MCF 10A (cell line): ENCODE measurements at regions not wholly inside any gene's neighbourhood (a gene's known extent, or its start where the extent isn't known, plus 50 kb on each side); places are given as distances from the start of the nearest gene placed in this dataset.

Experiments used
- BruUV-seq: library from RNA; stranded (reverse); fragments of 400-500 nt; replicated peaks from 2 replicates; lab custom pipeline; 2021; lab: Mats Ljungman, UMichigan
- CTCF ChIA-PET: fragments of 300-600 bp; sonication (Branson Sonifier 250); formaldehyde crosslinking; extraction: SDS; loops from one replicate; lab custom pipeline; 2021; ENCODE audit warnings: antibody characterized with exemption, inconsistent platforms; lab: Yijun Ruan, JAX
- POLR2A ChIA-PET: fragments of 300-600, 350-650 bp; sonication (Branson Sonifier 250); formaldehyde crosslinking; extraction: SDS; loops from one replicate; lab custom pipeline; 2020; ENCODE audit warnings: antibody characterized with exemption, inconsistent platforms; lab: Yijun Ruan, JAX
- DNase-seq: peaks from one replicate; pipeline ENCODE4 v3.0.0-alpha.2; 2018; ENCODE audit not compliant: unreplicated experiment
- H3K27ac Mint-ChIP-seq: one replicate; pipeline ENCODE4 v1.8.0; 2022; ENCODE audit warnings: mild to moderate bottlenecking, low read depth, mixed read lengths; ENCODE audit not compliant: unreplicated experiment
- H3K27me3 Mint-ChIP-seq: one replicate; pipeline ENCODE4 v1.8.0; 2022; ENCODE audit warnings: mixed read lengths; ENCODE audit not compliant: insufficient read depth, unreplicated experiment
- H3K36me3 Mint-ChIP-seq: one replicate; pipeline ENCODE4 v1.8.0; 2022; ENCODE audit warnings: mild to moderate bottlenecking, moderate library complexity, mixed read lengths; ENCODE audit not compliant: insufficient read depth, unreplicated experiment
- H3K4me1 Mint-ChIP-seq: one replicate; pipeline ENCODE4 v1.8.0; 2022; ENCODE audit warnings: mixed read lengths; ENCODE audit not compliant: insufficient read depth, unreplicated experiment
- H3K4me3 Mint-ChIP-seq: one replicate; pipeline ENCODE4 v1.8.0; 2022; ENCODE audit warnings: mild to moderate bottlenecking, moderate library complexity, mixed read lengths; ENCODE audit not compliant: unreplicated experiment
- H3K9me3 Mint-ChIP-seq: one replicate; pipeline ENCODE4 v1.8.0; 2022; ENCODE audit warnings: mixed read lengths; ENCODE audit not compliant: unreplicated experiment
- intact Hi-C: fragments of 100-400 bp; cut with micrococcal nuclease; formaldehyde crosslinking; loops from 2 replicates; pipeline ENCODE4 v1.14.1; 2022
- TF ChIP-seq, protein P1 (sequence below): fragments of 200-600 bp; IDR thresholded peaks from one replicate; pipeline ENCODE4 v1.8.0; 2022; ENCODE audit warnings: antibody characterized with exemption, mild to moderate bottlenecking; ENCODE audit not compliant: unreplicated experiment

DNA sequence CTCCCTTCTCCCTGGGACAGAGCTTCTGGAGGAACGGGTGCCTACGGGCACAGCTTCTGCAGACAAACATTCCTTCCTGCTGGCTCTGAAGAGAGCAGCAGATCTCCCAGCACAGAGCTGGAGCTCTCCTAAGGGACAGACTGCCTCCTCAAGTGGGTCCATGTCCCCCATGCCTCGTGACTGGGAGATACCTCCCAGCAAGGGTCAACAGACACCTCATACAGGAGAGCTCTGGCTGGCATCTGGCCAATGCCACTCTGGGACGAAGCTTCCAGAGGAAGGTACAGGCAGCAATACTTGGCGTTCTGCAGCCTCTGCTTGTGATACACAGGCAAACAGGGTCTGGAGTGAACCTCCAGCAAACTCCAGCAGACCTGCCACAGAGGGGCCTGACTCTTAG is 227.9 kb downstream of the SPATA31D1 start:
- no peaks in the 10 kb centered on the region for H3K4me1 Mint-ChIP-seq
- H3K27me3 Mint-ChIP-seq = no peaks in the 10 kb centered on the region
- no peaks in the 10 kb centered on the region for H3K9me3 Mint-ChIP-seq
- no peak for DNase-seq
- TF ChIP-seq, protein P1, sequence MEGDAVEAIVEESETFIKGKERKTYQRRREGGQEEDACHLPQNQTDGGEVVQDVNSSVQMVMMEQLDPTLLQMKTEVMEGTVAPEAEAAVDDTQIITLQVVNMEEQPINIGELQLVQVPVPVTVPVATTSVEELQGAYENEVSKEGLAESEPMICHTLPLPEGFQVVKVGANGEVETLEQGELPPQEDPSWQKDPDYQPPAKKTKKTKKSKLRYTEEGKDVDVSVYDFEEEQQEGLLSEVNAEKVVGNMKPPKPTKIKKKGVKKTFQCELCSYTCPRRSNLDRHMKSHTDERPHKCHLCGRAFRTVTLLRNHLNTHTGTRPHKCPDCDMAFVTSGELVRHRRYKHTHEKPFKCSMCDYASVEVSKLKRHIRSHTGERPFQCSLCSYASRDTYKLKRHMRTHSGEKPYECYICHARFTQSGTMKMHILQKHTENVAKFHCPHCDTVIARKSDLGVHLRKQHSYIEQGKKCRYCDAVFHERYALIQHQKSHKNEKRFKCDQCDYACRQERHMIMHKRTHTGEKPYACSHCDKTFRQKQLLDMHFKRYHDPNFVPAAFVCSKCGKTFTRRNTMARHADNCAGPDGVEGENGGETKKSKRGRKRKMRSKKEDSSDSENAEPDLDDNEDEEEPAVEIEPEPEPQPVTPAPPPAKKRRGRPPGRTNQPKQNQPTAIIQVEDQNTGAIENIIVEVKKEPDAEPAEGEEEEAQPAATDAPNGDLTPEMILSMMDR = no peak
- POLR2A ChIA-PET = no interaction called here
- intact Hi-C loops = no loop called here
- no peak overlapping the region for H3K27ac Mint-ChIP-seq
- no peaks in the 10 kb centered on the region for H3K36me3 Mint-ChIP-seq
- no peak overlapping the region for H3K4me3 Mint-ChIP-seq
- CTCF ChIA-PET = interaction anchor here (0.9 kb wide), 1 partner anchor 197 kb away, joined by 4 read pairs; no protein-coding TSS in a partner anchor
- no TSS peak for BruUV-seq

DNA sequence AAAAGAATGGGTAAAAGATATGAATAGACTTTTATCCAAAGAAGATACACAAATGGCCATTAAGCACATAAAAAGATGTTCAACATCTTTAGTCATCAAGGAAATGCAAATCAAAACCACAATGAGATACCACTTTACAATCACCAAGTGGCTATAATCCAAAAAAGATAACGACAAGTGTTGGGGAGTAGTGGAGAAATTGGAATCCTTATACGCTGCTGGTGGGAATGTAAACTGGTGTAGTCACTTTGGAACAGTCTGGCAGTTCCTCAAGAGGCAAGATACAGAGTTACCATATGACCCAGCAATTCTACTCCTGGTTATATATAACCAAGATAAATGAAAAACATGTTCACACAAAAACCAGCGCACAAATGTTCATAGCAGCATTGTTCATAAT is 234.9 kb downstream of the SPATA31D1 start:
- ChIA-PET CTCF (no interaction called here), POLR2A (interaction anchor here (0.6 kb wide), 3 partner anchors 49 to 170 kb away, joined by 3 read pairs; no protein-coding TSS in a partner anchor)
- BruUV-seq = no TSS peak

DNA sequence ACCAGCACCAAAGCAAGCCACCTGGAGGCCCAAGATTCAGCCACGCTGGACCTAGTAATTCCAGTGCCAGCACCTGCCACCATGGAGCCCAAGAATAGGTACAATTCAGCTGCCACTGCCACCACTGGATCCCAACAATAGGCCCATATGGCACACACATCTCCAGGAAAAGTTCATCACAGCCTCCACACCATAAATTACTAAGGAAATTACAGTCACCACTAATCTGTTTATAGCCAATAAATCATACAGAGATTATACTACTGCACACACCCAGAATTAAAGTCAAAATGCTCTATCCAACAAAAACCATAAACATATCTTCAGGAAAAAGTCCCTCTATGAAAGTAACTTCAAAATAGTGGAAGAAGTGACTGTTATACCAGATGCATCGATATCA is 242.8 kb downstream of the SPATA31D1 start:
- TF ChIP-seq, protein P1 = no peak
- POLR2A ChIA-PET = no interaction called here
- Mint-ChIP-seq H3K36me3 (no peaks in the 10 kb centered on the region), H3K27ac (no peak overlapping the region), H3K4me1 (no peaks in the 10 kb centered on the region), H3K27me3 (no peaks in the 10 kb centered on the region), H3K4me3 (no peak overlapping the region), H3K9me3 (peaks cover 8% of the 10 kb centered on the region)
- BruUV-seq = no TSS peak
- no peak for DNase-seq
- CTCF ChIA-PET = no interaction called here
- intact Hi-C loops = no loop called here

More for the DNA sequence above, 234.9 kb downstream of the SPATA31D1 start:
- TF ChIP-seq, protein P1 = no peak
- no peaks in the 10 kb centered on the region for H3K36me3 Mint-ChIP-seq
- no peak for DNase-seq
- no peak overlapping the region for H3K27ac Mint-ChIP-seq
- no peak overlapping the region for H3K4me3 Mint-ChIP-seq
- H3K27me3 Mint-ChIP-seq = no peaks in the 10 kb centered on the region
- H3K4me1 Mint-ChIP-seq = no peaks in the 10 kb centered on the region
- intact Hi-C loops = no loop called here
- H3K9me3 Mint-ChIP-seq = no peaks in the 10 kb centered on the region

DNA sequence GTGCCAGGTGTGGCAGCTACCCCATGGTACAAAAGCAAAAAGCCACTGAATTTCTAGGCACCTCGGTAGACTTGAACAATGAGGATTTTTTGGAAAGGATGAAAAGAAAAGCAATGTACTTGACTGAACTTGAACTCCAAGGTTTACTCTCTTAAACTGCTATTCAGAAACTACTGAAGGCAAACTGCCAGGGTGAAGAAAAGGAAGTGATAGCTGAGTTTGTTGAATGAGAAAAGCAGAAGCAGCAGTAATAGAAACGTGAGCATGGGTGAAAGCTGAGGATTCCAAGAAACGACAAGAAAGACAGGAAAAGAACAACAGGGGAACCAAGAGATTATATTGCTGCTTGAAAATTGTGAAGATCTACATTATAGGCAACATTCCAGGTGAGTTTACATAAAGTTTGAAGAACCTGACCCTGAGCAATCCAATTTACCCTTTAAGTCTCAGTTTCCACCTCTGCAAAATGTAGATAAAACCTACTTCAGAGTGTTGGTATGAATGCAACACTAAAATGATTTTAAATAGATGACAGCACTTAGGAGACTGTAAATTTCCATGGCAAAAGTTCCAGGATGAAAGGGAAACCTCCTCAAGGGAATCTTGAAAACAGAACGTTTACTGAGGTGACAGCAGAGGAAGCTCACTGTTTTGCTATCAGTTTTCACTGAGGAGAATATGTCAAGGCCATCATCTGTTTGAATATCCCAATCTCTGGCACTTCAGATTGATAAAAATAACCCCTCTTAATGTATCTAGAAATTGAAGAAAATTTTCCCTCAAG is 245.8 kb downstream of the SPATA31D1 start:
- Mint-ChIP-seq H3K4me3 (no peak overlapping the region), H3K9me3 (peaks cover 8% of the 10 kb centered on the region), H3K4me1 (no peaks in the 10 kb centered on the region), H3K36me3 (no peaks in the 10 kb centered on the region), H3K27ac (no peak overlapping the region), H3K27me3 (no peaks in the 10 kb centered on the region)
- no peak for DNase-seq
- ChIA-PET POLR2A (no interaction called here), CTCF (interaction anchor here (0.8 kb wide), 1 partner anchor 484 kb away, joined by 3 read pairs; no protein-coding TSS in a partner anchor)
- TF ChIP-seq, protein P1 = no peak
- intact Hi-C loops = no loop called here
- no TSS peak for BruUV-seq
